Activated T-helper 2 cell treated with anti-CD3 and anti-CD28 coated beads, Interferon-gamma antibody, Interleukin-2, Interleukin-4, amounts not matched to agents 10 μg/mL and 5 μg/mL and 100 μg/mL, durations not matched to agents 14 hours and 24 hours and 36 hours (primary cell): ENCODE measurements at regions not wholly inside any gene's neighbourhood (a gene's known extent, or its start where the extent isn't known, plus 50 kb on each side); places are given as distances from the start of the nearest gene placed in this dataset.

Experiments used
- DNase-seq: peaks from one replicate; pipeline ENCODE4 v3.0.0; 2021; ENCODE audit warnings: low spot score
- H3K27ac Mint-ChIP-seq: one replicate; pipeline ENCODE4 v1.8.0; 2021; ENCODE audit warnings: mixed read lengths
- H3K27me3 Mint-ChIP-seq: one replicate; pipeline ENCODE4 v1.8.0; 2021; ENCODE audit warnings: low read depth, mixed read lengths
- H3K36me3 Mint-ChIP-seq: one replicate; pipeline ENCODE4 v1.8.0; 2021; ENCODE audit warnings: low read depth, mixed read lengths
- H3K4me1 Mint-ChIP-seq: one replicate; pipeline ENCODE4 v1.8.0; 2021; ENCODE audit warnings: low read depth, mixed read lengths
- H3K4me3 Mint-ChIP-seq: one replicate; pipeline ENCODE4 v1.8.0; 2021; ENCODE audit warnings: low read depth, mild to moderate bottlenecking, moderate library complexity, mixed read lengths
- H3K9me3 Mint-ChIP-seq: one replicate; pipeline ENCODE4 v1.8.0; 2021; ENCODE audit warnings: mixed read lengths
- intact Hi-C: fragments of 100-400 bp; cut with micrococcal nuclease; formaldehyde crosslinking; loops from one replicate; pipeline ENCODE4 v1.15.1; 2023

GRCh38 chr13:99821741-99822140 lies 149.8 kb downstream of the ZIC5 start:
- Mint-ChIP-seq H3K36me3 (no peaks in the 10 kb centered on the region), H3K9me3 (no peaks in the 10 kb centered on the region), H3K4me1 (peaks cover 13% of the 10 kb centered on the region), H3K27ac (no peak overlapping the region), H3K4me3 (no peak overlapping the region), H3K27me3 (peaks cover 12% of the 10 kb centered on the region)
- no peak for DNase-seq
- intact Hi-C loops: no loop called here

- Mint-ChIP-seq H3K9me3 (no peaks in the 10 kb centered on the region), H3K4me3 (no peak overlapping the region), H3K36me3 (no peaks in the 10 kb centered on the region), H3K27ac (no peak overlapping the region), H3K4me1 (peaks cover 13% of the 10 kb centered on the region), H3K27me3 (peaks cover 12% of the 10 kb centered on the region)
- no peak for DNase-seq
- intact Hi-C loops: no loop called here
These were observed 151.6 kb downstream of the ZIC5 start for GRCh38 chr13:99819967-99820366.

DNA sequence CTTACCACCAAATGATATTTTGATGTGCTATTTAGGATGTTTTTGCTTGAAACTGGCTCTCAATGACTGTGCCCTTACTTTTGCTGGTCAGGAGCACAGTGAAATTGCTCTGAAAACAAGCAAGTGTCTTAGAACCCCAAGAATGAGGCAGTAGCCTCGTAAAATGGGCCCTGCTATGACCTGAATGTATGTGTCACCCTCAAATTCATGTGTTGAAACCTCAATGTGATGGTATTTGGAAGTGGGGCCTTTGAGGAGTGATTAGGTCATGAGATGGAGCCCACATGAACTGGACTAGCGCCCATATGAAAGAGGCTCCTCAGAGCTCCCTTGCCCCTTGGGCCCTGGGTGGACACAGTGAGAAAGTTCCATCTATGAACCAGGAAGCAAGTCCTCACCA lies 155.2 kb downstream of the ZIC5 start:
- peaks cover 5% of the 10 kb centered on the region for H3K27me3 Mint-ChIP-seq
- no peaks in the 10 kb centered on the region for H3K9me3 Mint-ChIP-seq
- H3K4me3 Mint-ChIP-seq: no peak overlapping the region
- H3K4me1 Mint-ChIP-seq: peaks cover 13% of the 10 kb centered on the region
- no peaks in the 10 kb centered on the region for H3K36me3 Mint-ChIP-seq
- no peak overlapping the region for H3K27ac Mint-ChIP-seq
- no peak for DNase-seq
- intact Hi-C loops: no loop called here

DNA sequence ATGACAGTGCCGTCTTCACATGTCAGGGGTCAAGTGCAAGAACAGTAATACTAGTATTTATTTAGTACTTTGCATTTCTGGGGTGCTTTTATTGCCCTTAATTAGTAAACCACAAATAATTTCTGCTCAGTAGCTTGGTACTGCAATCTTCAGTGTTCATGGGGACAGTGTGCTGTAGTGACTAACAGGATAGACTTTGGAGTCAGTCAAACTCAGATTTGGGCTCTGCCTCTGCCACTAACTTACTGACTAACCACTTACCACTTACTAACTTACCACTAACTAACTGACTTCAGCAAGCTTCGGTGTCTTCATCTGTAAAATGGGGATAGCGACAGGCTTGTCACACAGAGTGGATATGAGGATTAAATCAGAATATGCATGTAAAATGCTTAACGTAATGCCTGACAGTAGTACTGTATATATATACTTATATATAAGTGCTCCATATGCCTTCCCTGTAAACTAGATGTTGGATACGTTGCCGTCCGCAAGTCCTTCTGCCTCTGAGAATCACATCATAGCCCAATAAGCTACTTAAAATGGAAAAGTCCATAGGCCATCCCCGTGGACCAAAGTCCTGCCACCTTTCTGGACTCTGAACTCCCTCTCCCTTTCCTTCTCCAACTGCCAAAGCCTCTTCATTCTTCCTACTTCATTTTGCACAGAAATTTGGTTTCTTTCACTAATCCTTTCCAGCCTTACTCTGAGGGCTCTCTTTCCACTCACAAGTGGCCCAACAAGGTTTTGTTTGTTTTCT lies 158.1 kb downstream of the ZIC5 start:
- H3K27me3 Mint-ChIP-seq: peaks cover 3% of the 10 kb centered on the region
- no peak for DNase-seq
- intact Hi-C loops: no loop called here
- H3K27ac Mint-ChIP-seq: no peak overlapping the region
- H3K9me3 Mint-ChIP-seq: no peaks in the 10 kb centered on the region
- H3K4me3 Mint-ChIP-seq: no peak overlapping the region
- H3K36me3 Mint-ChIP-seq: no peaks in the 10 kb centered on the region
- peaks cover 10% of the 10 kb centered on the region for H3K4me1 Mint-ChIP-seq

DNA sequence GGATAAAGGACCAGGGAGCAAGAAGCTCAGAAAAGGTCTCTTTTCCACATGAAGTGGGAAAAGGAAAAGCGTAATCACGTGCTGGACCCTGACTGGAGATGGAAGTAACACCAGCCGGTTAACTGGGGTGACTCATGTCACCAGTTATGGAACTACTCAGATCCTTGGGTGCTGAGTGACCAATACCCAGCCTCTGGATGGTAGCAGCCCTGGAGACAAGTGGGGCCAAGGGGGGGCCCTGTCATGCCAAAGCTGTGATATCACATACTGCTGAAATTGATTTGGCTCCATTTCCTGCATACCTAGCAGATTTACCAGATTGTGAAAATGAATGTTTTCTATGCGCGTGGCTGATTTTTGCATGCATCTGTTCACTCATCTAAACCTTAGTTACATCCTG lies 158.9 kb downstream of the ZIC5 start:
- intact Hi-C loops: no loop called here
- H3K27ac Mint-ChIP-seq: no peak overlapping the region
- no peak overlapping the region for H3K4me3 Mint-ChIP-seq

GRCh38 chr13:99811067-99811700 lies 160.4 kb downstream of the ZIC5 start:
- no peaks in the 10 kb centered on the region for H3K4me1 Mint-ChIP-seq
- H3K36me3 Mint-ChIP-seq: no peaks in the 10 kb centered on the region
- H3K27ac Mint-ChIP-seq: no peak overlapping the region
- H3K9me3 Mint-ChIP-seq: no peaks in the 10 kb centered on the region
- H3K4me3 Mint-ChIP-seq: no peak overlapping the region
- H3K27me3 Mint-ChIP-seq: peaks cover 1% of the 10 kb centered on the region
- intact Hi-C loops: no loop called here
- no peak for DNase-seq

More for the DNA sequence above, 158.9 kb downstream of the ZIC5 start:
- H3K27me3 Mint-ChIP-seq: peaks cover 3% of the 10 kb centered on the region
- no peaks in the 10 kb centered on the region for H3K9me3 Mint-ChIP-seq
- peaks cover 2% of the 10 kb centered on the region for H3K4me1 Mint-ChIP-seq
- no peaks in the 10 kb centered on the region for H3K36me3 Mint-ChIP-seq
- DNase-seq: no peak

GRCh38 chr13:99809926-99810325 lies 161.6 kb downstream of the ZIC5 start:
- Mint-ChIP-seq H3K4me1 (no peaks in the 10 kb centered on the region), H3K4me3 (no peak overlapping the region), H3K9me3 (no peaks in the 10 kb centered on the region), H3K27ac (no peak overlapping the region), H3K36me3 (no peaks in the 10 kb centered on the region), H3K27me3 (peaks cover 1% of the 10 kb centered on the region)
- intact Hi-C loops: no loop called here
- no peak for DNase-seq

DNA sequence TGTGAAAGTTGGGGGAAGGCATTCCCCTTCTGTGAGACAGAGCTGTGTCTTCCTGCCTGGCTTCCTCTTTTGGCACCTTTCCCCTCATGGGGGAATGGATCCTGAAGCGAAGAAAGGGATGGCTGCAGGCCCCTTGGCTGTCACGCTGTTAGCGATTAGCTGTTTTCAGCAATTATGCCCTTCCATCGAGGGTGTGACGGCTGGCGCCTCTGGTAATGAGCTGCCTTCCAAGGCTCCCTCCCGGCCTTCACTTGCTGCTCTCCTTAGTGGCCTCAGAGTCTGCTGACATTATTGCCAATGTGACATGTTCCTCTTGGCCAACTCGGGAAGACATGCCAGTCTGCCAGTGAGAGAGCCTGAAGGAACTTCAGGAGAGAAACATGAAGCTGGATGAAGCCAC lies 162.1 kb downstream of the ZIC5 start:
- H3K9me3 Mint-ChIP-seq: no peaks in the 10 kb centered on the region
- H3K36me3 Mint-ChIP-seq: no peaks in the 10 kb centered on the region
- peaks cover 1% of the 10 kb centered on the region for H3K27me3 Mint-ChIP-seq
- DNase-seq: no peak
- H3K4me1 Mint-ChIP-seq: no peaks in the 10 kb centered on the region
- H3K4me3 Mint-ChIP-seq: no peak overlapping the region
- intact Hi-C loops: no loop called here
- no peak overlapping the region for H3K27ac Mint-ChIP-seq

DNA sequence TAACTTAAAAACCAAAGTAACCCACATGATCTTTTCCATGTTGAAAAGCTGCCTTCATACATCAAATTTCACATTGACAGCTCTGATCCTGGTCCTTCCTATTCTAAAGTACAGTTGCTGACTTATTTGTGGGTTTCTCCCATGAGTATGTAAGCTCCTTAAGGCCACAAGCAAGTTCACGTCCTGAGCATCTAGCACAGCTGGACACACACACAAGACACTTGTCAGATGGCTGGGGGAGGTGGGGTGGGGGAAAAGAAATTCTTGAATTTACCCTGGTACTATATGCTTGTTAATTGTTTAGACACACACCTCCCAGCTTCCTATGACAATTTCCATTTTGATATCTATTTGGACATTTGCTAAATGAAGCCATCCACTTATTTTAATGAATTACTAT lies 162.8 kb downstream of the ZIC5 start:
- H3K27ac Mint-ChIP-seq: no peak overlapping the region
- no peaks in the 10 kb centered on the region for H3K27me3 Mint-ChIP-seq
- intact Hi-C loops: no loop called here
- no peak for DNase-seq
- no peaks in the 10 kb centered on the region for H3K4me1 Mint-ChIP-seq
- H3K4me3 Mint-ChIP-seq: no peak overlapping the region
- H3K36me3 Mint-ChIP-seq: no peaks in the 10 kb centered on the region
- H3K9me3 Mint-ChIP-seq: no peaks in the 10 kb centered on the region

DNA sequence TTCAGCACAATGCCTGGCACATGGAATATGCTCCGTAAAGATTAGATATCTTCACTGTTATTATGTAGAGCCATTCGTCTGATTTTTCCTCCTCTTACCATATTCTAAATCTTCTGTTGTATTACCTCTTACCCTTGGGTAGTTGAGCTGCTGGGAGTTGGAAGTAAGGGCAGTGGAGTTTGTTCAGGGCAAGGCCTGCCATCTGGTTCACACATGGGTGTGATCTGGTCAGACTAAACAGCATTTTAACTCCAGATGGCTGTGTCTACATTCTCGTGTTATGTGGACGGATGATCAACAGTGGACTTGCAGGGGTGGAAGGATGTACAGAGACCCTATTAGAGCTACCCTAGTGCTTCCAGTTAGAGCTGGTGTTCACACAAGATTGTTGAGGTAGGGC lies 164.9 kb downstream of the ZIC5 start:
- Mint-ChIP-seq H3K36me3 (no peaks in the 10 kb centered on the region), H3K27ac (no peak overlapping the region), H3K4me3 (no peak overlapping the region), H3K9me3 (no peaks in the 10 kb centered on the region), H3K27me3 (no peaks in the 10 kb centered on the region), H3K4me1 (no peaks in the 10 kb centered on the region)
- no peak for DNase-seq
- intact Hi-C loops: no loop called here

DNA sequence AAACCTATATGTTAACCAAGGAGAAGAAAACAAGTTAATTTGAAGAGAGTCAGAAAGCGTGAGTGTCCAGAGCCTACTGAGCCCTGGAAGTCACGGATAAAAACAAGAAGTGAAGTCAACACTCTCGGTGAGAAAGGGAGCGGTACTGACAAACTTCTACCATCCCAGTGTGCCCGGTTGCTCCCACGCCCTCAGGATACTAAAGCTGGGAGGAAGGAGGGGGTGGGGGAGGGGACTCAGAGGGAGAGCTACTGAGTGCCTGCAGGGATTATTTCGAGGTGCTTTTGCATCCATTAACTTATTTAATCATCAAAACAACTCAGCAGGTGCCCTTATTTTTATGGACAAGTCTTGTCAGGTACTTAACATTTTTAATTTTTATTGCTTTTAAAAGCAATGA lies 166.2 kb downstream of the ZIC5 start:
- intact Hi-C loops: no loop called here
- no peaks in the 10 kb centered on the region for H3K4me1 Mint-ChIP-seq

DNA sequence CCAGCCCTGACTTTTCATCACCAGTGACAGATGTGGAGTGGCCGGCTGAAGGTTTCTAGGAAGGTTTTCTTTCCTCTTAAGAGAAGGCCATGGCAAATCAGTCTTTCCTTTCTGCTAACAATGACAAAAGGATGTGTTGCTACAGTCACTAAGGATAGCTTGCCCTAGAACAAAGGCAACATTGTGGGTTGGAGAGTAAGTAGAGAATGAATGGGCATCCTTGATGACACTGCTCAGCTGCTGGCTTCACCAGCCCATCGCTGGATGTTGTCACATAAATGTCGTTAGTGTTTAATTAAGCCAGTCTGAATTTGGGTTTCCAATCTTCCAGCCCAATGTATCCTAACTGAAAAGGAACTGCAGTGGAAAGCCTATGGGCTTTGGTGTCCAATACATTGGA lies 168.4 kb downstream of the ZIC5 start:
- DNase-seq: no peak
- no peaks in the 10 kb centered on the region for H3K4me1 Mint-ChIP-seq
- no peaks in the 10 kb centered on the region for H3K9me3 Mint-ChIP-seq
- H3K27me3 Mint-ChIP-seq: no peaks in the 10 kb centered on the region
- no peak overlapping the region for H3K27ac Mint-ChIP-seq
- intact Hi-C loops: no loop called here
- no peak overlapping the region for H3K4me3 Mint-ChIP-seq
- H3K36me3 Mint-ChIP-seq: no peaks in the 10 kb centered on the region

More for the DNA sequence above, 166.2 kb downstream of the ZIC5 start:
- H3K27me3 Mint-ChIP-seq: no peaks in the 10 kb centered on the region
- no peaks in the 10 kb centered on the region for H3K36me3 Mint-ChIP-seq
- DNase-seq: no peak
- H3K27ac Mint-ChIP-seq: no peak overlapping the region
- no peak overlapping the region for H3K4me3 Mint-ChIP-seq
- no peaks in the 10 kb centered on the region for H3K9me3 Mint-ChIP-seq

DNA sequence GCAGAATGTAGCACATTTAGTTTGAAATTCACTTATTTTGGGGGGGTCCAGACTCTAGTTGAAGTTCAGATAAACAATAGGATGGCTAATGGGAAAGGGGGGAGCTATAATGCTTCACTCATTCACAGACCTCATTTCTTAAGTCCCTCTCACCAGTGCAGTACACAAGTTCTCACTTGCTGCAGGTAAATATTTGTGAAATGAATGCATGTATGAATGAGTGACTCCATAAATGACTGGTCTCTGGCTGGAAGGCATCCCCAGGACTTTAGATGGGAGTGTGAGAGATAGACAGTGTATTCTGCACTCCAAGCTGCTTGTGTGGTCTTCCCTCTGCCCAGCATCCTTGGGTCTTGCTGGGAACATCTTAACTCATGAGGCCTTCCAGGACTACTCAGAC lies 169.2 kb downstream of the ZIC5 start:
- H3K36me3 Mint-ChIP-seq: no peaks in the 10 kb centered on the region
- no peak overlapping the region for H3K27ac Mint-ChIP-seq
- DNase-seq: no peak
- H3K4me1 Mint-ChIP-seq: no peaks in the 10 kb centered on the region
- no peaks in the 10 kb centered on the region for H3K27me3 Mint-ChIP-seq
- H3K9me3 Mint-ChIP-seq: no peaks in the 10 kb centered on the region
- no peak overlapping the region for H3K4me3 Mint-ChIP-seq
- intact Hi-C loops: no loop called here
